SK-N-SH (cell line): ENCODE measurements at regions not wholly inside any gene's neighbourhood (a gene's known extent, or its start where the extent isn't known, plus 50 kb on each side); places are given as distances from the start of the nearest gene placed in this dataset.

ENCODE experiments used
- CTCF ChIA-PET: fragments of 300-600, 350-600 bp; formaldehyde crosslinking; extraction: SDS; loops from one replicate; lab custom pipeline; 2021; lab: Yijun Ruan, JAX
- POLR2A ChIA-PET: fragments of 350-600 bp; sonication (Branson Sonifier 250); formaldehyde crosslinking; extraction: SDS; loops from one replicate; lab custom pipeline; 2020; ENCODE audit warnings: antibody characterized with exemption, inconsistent platforms; lab: Yijun Ruan, JAX
- DNase-seq: peaks from one replicate; pipeline ENCODE4 v3.0.0; 2012
- H2AFZ ChIP-seq: fragments of 200-600 bp; sonication (generic); 2 replicates; pipeline ENCODE4 v1.8.1; 2016; ENCODE audit warnings: antibody characterized with exemption, mild to moderate bottlenecking, low read depth
- H3F3A ChIP-seq: fragments of 200-600 bp; sonication (generic); replicated peaks from 2 replicates; pipeline ENCODE3; 2016; ENCODE audit warnings: antibody characterized with exemption, mild to moderate bottlenecking; ENCODE audit not compliant: insufficient read depth
- H3K27ac ChIP-seq, 2 experiments: fragments of 200-500 bp in 1 of 2; fragments of 200-600 bp in 1 of 2; sonication (Bioruptor generic) in 1 of 2; sonication (generic), shearing (Covaris generic) in 1 of 2; 2 replicates each; pipeline versions ENCODE4 v1.5.1 to v1.6.1; 2014 to 2016; ENCODE audit warnings: low read depth in 2 of 2, inconsistent platforms in 1 of 2, low read length in 1 of 2, mild to moderate bottlenecking in 1 of 2, mixed read lengths in 1 of 2
- H3K27me3 ChIP-seq: fragments of 200-600 bp; sonication (generic), shearing (Covaris generic); 2 replicates; pipeline ENCODE4 v1.6.1; 2016; ENCODE audit warnings: mixed run types; ENCODE audit not compliant: insufficient read depth
- H3K36me3 ChIP-seq, 2 experiments: fragments of 200-500 bp in 1 of 2; fragments of 200-600 bp in 1 of 2; sonication (Bioruptor generic) in 1 of 2; sonication (generic) in 1 of 2; replicated peaks in 1 of 2; 2 replicates each; pipeline versions ENCODE3 to v1.5.1; 2014 to 2016; ENCODE audit warnings: low read length in 1 of 2, mild to moderate bottlenecking in 1 of 2; ENCODE audit not compliant: insufficient read depth in 2 of 2, control insufficient read depth in 1 of 2
- H3K4me1 ChIP-seq, 2 experiments: fragments of 200-500 bp in 1 of 2; fragments of 200-600 bp in 1 of 2; sonication (Bioruptor generic) in 1 of 2; sonication (generic), shearing (Covaris generic) in 1 of 2; 2 replicates each; pipeline versions ENCODE4 v1.5.1 to v1.6.1; 2014 to 2016; ENCODE audit warnings: low read depth in 1 of 2, low read length in 1 of 2, mixed run types in 1 of 2; ENCODE audit not compliant: insufficient read depth in 2 of 2, control insufficient read depth in 1 of 2
- H3K4me2 ChIP-seq: fragments of 200-600 bp; sonication (generic), shearing (Covaris generic); 2 replicates; pipeline ENCODE4 v1.6.1; 2017; ENCODE audit warnings: mixed run types
- H3K4me3 ChIP-seq, 2 experiments: fragments of 200-500 bp in 1 of 2; fragments of 200-600 bp in 1 of 2; sonication (Bioruptor generic) in 1 of 2; sonication (generic), shearing (Covaris generic) in 1 of 2; 2 replicates each; pipeline versions ENCODE4 v1.5.1 to v1.8.1; 2014 to 2016; ENCODE audit warnings: low read depth in 2 of 2, inconsistent platforms in 1 of 2, low read length in 1 of 2, mild to moderate bottlenecking in 1 of 2, mixed read lengths in 1 of 2, moderate library complexity in 1 of 2
- H3K79me2 ChIP-seq: fragments of 200-600 bp; sonication (generic); 2 replicates; pipeline ENCODE4 v1.8.1; 2017; ENCODE audit warnings: mild to moderate bottlenecking; ENCODE audit not compliant: insufficient read depth
- H3K9ac ChIP-seq: fragments of 200-600 bp; sonication (generic); 2 replicates; pipeline ENCODE4 v1.6.1; 2017; ENCODE audit warnings: mixed run types
- H3K9me2 ChIP-seq: fragments of 200-600 bp; sonication (generic); 2 replicates; pipeline ENCODE4 v1.6.1; 2017; ENCODE audit warnings: mixed run types
- H3K9me3 ChIP-seq: fragments of 200-600 bp; sonication (generic); 2 replicates; pipeline ENCODE4 v1.6.1; 2017; ENCODE audit warnings: mixed run types, mild to moderate bottlenecking, moderate library complexity
- H4K20me1 ChIP-seq: fragments of 200-600 bp; sonication (generic); 2 replicates; pipeline ENCODE4 v1.6.1; 2017; ENCODE audit warnings: mild to moderate bottlenecking, mixed run types; ENCODE audit not compliant: insufficient read depth
- CTCF ChIP-seq: fragments of 200-600 bp; sonication (generic); IDR thresholded peaks from 2 replicates; pipeline ENCODE4 v1.6.1; 2017; ENCODE audit warnings: antibody characterized with exemption, mild to moderate bottlenecking, moderate library complexity
- ELF1 ChIP-seq: IDR thresholded peaks from 2 replicates; pipeline ENCODE4 v1.4.0; 2012
- EZH2phosphoT487 ChIP-seq: fragments of 200-600 bp; sonication (generic); IDR thresholded peaks from 2 replicates; pipeline ENCODE4 v1.6.1; 2017; ENCODE audit warnings: low read depth, mixed run types, mild to moderate bottlenecking, antibody characterized with exemption, moderate library complexity, borderline replicate concordance
- FOSL2 ChIP-seq: IDR thresholded peaks from 2 replicates; pipeline ENCODE4 v1.4.0; 2012; ENCODE audit warnings: low read depth, mild to moderate bottlenecking, moderate library complexity, borderline replicate concordance
- FOXJ3 ChIP-seq: sonication (generic); formaldehyde crosslinking; IDR thresholded peaks from 2 replicates; pipeline ENCODE4 v1.5.1; 2020; ENCODE audit warnings: mild to moderate bottlenecking, missing genetic modification reagents
- FOXM1 ChIP-seq: IDR thresholded peaks from 2 replicates; pipeline ENCODE4 v1.4.0; 2012; ENCODE audit warnings: low read depth, mild to moderate bottlenecking
- GATA2 ChIP-seq: sonication (generic); formaldehyde crosslinking; IDR thresholded peaks from 2 replicates; pipeline ENCODE4 v1.5.0; 2020; ENCODE audit warnings: mild to moderate bottlenecking, missing genetic modification reagents
- IRF3 ChIP-seq: fragments of 150-350 bp; IDR thresholded peaks from 2 replicates; pipeline ENCODE4 v1.6.1; 2016; ENCODE audit warnings: mild to moderate bottlenecking, low read depth, low read length
- JUND ChIP-seq: IDR thresholded peaks from 2 replicates; pipeline ENCODE4 v1.4.0; 2012
- MAX ChIP-seq: IDR thresholded peaks from 2 replicates; pipeline ENCODE4 v1.4.0; 2012; ENCODE audit warnings: low read depth
- NFIC ChIP-seq: IDR thresholded peaks from 2 replicates; pipeline ENCODE4 v1.4.0; 2012; ENCODE audit warnings: borderline replicate concordance
- RAD21 ChIP-seq: IDR thresholded peaks from 2 replicates; pipeline ENCODE4 v1.6.1; 2012; ENCODE audit warnings: mild to moderate bottlenecking, low read length
- RCOR1 ChIP-seq: fragments of 150-350 bp; IDR thresholded peaks from 2 replicates; pipeline ENCODE4 v1.6.1; 2017; ENCODE audit warnings: antibody characterized with exemption, low read length
- REST ChIP-seq: IDR thresholded peaks from 2 replicates; pipeline ENCODE4 v1.6.1; 2012; ENCODE audit warnings: mild to moderate bottlenecking, low read depth, low read length, moderate library complexity
- SIN3A ChIP-seq: IDR thresholded peaks from 2 replicates; pipeline ENCODE4 v1.6.1; 2012; ENCODE audit warnings: low read depth, mild to moderate bottlenecking, low read length, moderate library complexity, borderline replicate concordance
- SMC3 ChIP-seq: IDR thresholded peaks from 2 replicates; pipeline ENCODE4 v1.6.1; 2012; ENCODE audit warnings: low read depth, low read length, improper control_type of control experiment
- TCF12 ChIP-seq: IDR thresholded peaks from 2 replicates; pipeline ENCODE4 v1.4.0; 2012
- TEAD4 ChIP-seq: IDR thresholded peaks from 2 replicates; pipeline ENCODE4 v1.4.0; 2012; ENCODE audit warnings: mild to moderate bottlenecking, borderline replicate concordance; ENCODE audit not compliant: insufficient read depth
- ZBTB33 ChIP-seq: IDR thresholded peaks from 2 replicates; pipeline ENCODE4 v1.4.0; 2012; ENCODE audit warnings: low read depth, borderline replicate concordance
- WGBS: methylation state at CpG from one replicate; pipeline ENCODE4 v1.1.6; 2017; ENCODE audit warnings: low lambda C conversion rate; 5-methylcytosine and 5-hydroxymethylcytosine counted together

- H3K27ac ChIP-seq, result no peak overlapping the region
- H3K4me2 ChIP-seq, result no peak overlapping the region
- H3F3A ChIP-seq, result no peaks in the 10 kb centered on the region
- H3K4me3 ChIP-seq, result no peak overlapping the region
- H3K9ac ChIP-seq, result no peak overlapping the region
- ChIA-PET POLR2A (no interaction called here), CTCF (no interaction called here)
- 11% methylated on average over 2 of the region's 2 CpGs for WGBS
- no peaks in the 10 kb centered on the region for H3K4me1 ChIP-seq
- H3K9me3 ChIP-seq, result 0 out of 2 replicates have a peak, but pooled peaks cover 4% of the 10 kb centered on the region
- no peaks in the 10 kb centered on the region for H3K79me2 ChIP-seq
- no peak for TF ChIP-seq ZBTB33
- no peak for TF ChIP-seq FOXM1
- TF ChIP-seq RCOR1, result no peak
- no peak for TF ChIP-seq JUND
- no peak for TF ChIP-seq FOSL2
- TF ChIP-seq FOXJ3, result no peak
- TF ChIP-seq TEAD4, result no peak
- TF ChIP-seq TCF12, result no peak
- TF ChIP-seq EZH2phosphoT487, result no peak
- TF ChIP-seq NFIC, result no peak
- TF ChIP-seq GATA2 (CRISPR knock-in tag), result no peak
- TF ChIP-seq RAD21, result no peak
- TF ChIP-seq SMC3, result no peak
- TF ChIP-seq CTCF, result no peak
- TF ChIP-seq SIN3A, result no peak
- TF ChIP-seq MAX, result no peak
- TF ChIP-seq REST, result no peak
- no peak for TF ChIP-seq ELF1
- TF ChIP-seq IRF3, result no peak
- H3K36me3 ChIP-seq, result no peaks in the 10 kb centered on the region
- H3K9me2 ChIP-seq, result no peaks in the 10 kb centered on the region
- H3K27me3 ChIP-seq, result no peaks in the 10 kb centered on the region
- no peak for DNase-seq
- no peaks in the 10 kb centered on the region for H4K20me1 ChIP-seq
- no peak overlapping the region for H2AFZ ChIP-seq
Measured at GRCh38 chr4:175051974-175052373, 133.8 kb downstream of the ADAM29 start.
